ENCODE measurements at regions not wholly inside any gene's neighbourhood (a gene's known extent, or its start where the extent isn't known, plus 50 kb on each side); places are given as distances from the start of the nearest gene placed in this dataset.

GRCh38 chr6:125655511-125655910 lies 93.9 kb upstream of the HEY2 start:
- intact Hi-C loops (cut with micrococcal nuclease), result no loop called here

DNA sequence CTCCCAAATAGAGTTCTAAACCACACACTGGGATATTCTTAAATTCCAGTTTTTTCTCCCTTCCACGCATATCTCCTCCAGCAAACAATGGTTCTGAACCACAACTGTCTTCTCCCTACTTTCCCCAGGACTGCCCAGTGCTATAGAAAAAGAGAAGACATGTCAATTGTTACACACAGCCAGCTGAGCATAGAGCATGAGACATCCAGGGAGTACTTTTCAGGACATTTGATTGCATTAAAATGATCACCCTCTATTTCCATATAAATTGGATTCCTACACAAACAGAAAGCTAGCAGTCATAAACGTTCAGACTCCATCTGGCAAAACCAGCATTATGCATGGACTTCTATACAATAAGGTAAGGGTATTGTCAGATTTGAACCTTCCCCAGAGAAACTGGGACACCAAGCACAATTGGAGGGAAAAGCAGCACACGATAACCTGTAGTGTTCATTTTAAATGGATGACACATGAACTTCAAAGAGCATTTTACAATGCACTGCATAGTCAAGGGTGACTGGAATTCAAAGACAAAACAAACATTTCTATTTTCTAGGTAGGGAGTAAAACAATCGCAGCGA lies 93.1 kb upstream of the HEY2 start:
- intact Hi-C loops (cut with micrococcal nuclease), result no loop called here

GRCh38 chr6:125658136-125658535 lies 91.3 kb upstream of the HEY2 start:
- intact Hi-C loops (cut with micrococcal nuclease), result no loop called here

DNA sequence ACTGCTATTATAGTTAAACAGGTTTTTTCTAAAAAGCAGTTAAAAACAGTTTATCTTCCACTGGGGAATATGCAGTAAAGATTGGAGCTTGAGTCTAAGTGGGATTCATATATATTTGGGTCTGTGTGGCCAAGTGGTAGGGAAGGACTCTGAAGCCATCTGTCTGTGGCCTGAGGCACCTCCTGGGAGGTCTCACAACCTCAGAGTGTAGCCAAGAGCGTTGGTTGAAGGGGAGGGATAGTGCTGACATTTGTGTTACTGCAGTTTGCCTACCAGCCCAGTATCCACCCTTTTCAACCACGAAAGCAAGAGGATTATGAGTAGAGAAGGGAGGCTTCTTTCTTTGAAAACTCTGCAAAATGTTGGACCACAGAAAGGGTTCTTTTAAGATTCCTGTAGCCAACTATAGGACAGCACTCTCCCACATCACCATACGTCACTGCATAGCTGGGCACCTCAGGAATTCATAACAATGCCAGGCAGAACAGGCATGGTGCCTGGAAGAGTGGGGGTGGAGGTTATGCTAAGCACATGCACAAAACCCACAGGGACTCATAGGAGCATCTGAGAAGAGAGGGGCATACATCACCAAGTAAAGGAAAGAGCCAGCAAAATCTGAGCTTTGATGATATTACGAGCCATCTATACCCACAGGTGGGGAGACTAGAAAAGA lies 90.5 kb upstream of the HEY2 start:
- intact Hi-C loops (cut with micrococcal nuclease), result no loop called here

- intact Hi-C loops (cut with micrococcal nuclease), result no loop called here
Observed at GRCh38 chr6:125659887-125660286, 89.5 kb upstream of the HEY2 start.

DNA sequence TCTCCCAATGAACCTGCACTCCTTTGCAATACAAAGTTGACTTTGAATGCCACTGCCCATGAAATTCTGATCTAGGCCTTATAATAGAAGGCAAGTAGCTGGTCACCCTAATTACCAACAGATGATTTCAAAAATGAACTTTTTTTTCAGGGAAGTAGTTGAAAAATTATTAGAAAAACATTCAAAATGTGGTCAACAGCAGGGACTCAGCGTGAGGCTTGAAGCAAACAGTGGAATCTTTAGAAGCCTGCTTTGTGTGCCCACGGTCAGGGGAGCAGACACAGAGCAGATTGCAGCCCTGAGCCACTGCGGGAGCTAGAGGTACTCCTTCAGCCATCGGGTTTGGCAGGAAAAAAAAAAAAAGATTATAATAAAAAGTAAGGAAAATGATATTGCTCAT lies 87.1 kb upstream of the HEY2 start:
- intact Hi-C loops (cut with micrococcal nuclease), result no loop called here

GRCh38 chr6:125665295-125665814 lies 84.1 kb upstream of the HEY2 start:
- intact Hi-C loops (cut with micrococcal nuclease), result no loop called here

- intact Hi-C loops (cut with micrococcal nuclease), result no loop called here
Observed at GRCh38 chr6:125667326-125667725, 82.1 kb upstream of the HEY2 start.

DNA sequence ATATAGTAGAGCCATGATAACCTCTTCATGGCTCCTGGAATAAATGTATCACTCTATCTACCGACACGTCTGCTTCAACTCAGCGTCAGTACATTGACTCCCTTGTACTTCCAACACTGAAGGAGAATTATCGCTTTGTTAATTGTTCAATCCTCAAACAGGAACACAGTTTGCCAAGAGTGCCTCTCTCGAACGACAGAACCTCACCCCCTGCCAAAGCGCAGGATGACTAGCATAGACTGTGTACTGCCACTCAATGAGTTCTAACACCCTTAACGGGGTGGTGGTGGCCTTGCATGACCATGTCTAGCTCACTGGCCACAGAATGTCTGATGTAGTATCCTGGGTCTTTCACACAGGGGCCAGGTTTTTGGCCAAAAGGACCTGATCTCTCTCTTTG lies 81.4 kb upstream of the HEY2 start:
- intact Hi-C loops (cut with micrococcal nuclease), result no loop called here

GRCh38 chr6:125670568-125670967 lies 78.9 kb upstream of the HEY2 start:
- intact Hi-C loops (cut with micrococcal nuclease), result no loop called here

GRCh38 chr6:125671323-125671722 lies 78.1 kb upstream of the HEY2 start:
- intact Hi-C loops (cut with micrococcal nuclease), result no loop called here

- intact Hi-C loops (cut with micrococcal nuclease), result no loop called here
Observed at GRCh38 chr6:125674230-125674629, 75.2 kb upstream of the HEY2 start.

GRCh38 chr6:125678601-125679000 lies 70.8 kb upstream of the HEY2 start:
- intact Hi-C loops (cut with micrococcal nuclease), result no loop called here

GRCh38 chr6:125679128-125679527 lies 70.3 kb upstream of the HEY2 start:
- intact Hi-C loops (cut with micrococcal nuclease), result no loop called here

DNA sequence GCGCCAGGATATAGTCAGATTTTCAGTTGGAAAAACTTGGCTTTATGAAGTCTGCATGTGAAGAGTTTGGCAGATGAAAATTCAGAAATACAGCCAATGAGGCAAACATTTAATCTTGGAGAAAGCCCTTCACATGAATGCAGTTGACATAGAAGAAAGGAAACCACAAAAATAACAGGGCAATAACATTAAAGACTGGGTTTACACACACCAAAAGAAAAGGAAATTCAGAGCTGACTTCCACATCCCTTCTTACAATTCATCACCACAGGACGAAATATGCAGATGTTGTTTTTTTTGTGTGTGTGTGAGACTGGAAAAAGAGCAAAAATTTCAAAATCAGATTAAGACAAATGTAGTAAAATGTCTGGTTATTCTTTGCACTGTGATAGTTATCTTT lies 69.8 kb upstream of the HEY2 start:
- intact Hi-C loops (cut with micrococcal nuclease), result no loop called here

DNA sequence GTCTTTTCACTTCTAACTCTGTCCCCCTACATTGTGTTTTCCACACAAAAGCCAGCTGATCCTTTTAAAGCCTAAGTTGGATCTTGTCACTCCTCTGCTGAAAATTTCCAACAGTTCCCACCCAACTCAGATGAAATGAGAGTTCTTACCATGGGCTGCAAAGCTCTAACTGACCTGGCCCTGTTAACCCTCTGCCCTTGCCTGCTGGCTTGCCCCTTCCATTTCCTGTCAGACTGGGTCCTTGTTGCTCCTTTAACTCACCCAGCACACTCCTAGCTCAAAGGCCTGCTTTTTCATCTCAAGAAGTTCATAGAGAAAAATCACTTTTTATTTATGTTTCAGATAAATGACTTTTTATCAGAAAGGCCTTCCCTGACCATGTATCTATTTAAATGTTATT lies 66.5 kb upstream of the HEY2 start:
- intact Hi-C loops (cut with micrococcal nuclease), result no loop called here

- intact Hi-C loops (cut with micrococcal nuclease), result no loop called here
Observed at GRCh38 chr6:125688138-125688537, 61.3 kb upstream of the HEY2 start.

GRCh38 chr6:125693480-125693879 lies 56.0 kb upstream of the HEY2 start:
- intact Hi-C loops (cut with micrococcal nuclease), result no loop called here

DNA sequence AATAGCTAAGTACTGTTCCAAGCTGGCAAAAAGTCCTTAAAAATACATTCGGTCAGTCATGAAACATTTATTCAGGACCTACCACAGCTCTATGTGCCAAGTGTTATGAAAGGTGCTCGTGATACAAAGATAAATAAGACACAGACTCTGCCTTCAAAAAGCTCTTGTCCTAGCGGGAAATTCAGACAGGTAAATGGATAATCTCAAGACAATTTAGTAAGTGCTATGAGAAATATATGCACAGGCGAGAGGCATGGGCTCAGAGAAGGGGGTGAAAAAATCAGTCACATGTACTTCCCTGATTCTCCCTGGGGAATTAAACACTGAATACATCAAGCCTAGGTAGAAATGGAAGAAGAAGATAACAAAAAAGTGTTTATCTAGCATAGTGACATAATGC lies 49.8 kb upstream of the HEY2 start:
- intact Hi-C loops (cut with micrococcal nuclease), result no loop called here
